IMR-90 (cell line): ENCODE measurements at regions not wholly inside any gene's neighbourhood (a gene's known extent, or its start where the extent isn't known, plus 50 kb on each side); places are given as distances from the start of the nearest gene placed in this dataset.

Experiments
- BHLHE40 ChIP-seq: fragments of 150-350 bp; IDR thresholded peaks from 2 replicates; pipeline ENCODE4 v1.6.1; 2016; ENCODE audit warnings: mild to moderate bottlenecking, low read depth, low read length
- CTCF ChIP-seq: conservative IDR thresholded peaks from 2 replicates; pipeline ENCODE4 v1.5.1; 2012; ENCODE audit warnings: mild to moderate bottlenecking, low read depth, low read length, improper control_type of control experiment
- MAFK ChIP-seq: IDR thresholded peaks from 2 replicates; pipeline ENCODE4 v1.6.1; 2012; ENCODE audit warnings: low read depth, low read length, improper control_type of control experiment
- POLR2A ChIP-seq: IDR thresholded peaks from 2 replicates; pipeline ENCODE4 v1.6.1; 2012; ENCODE audit warnings: mild to moderate bottlenecking, low read depth, low read length
- RAD21 ChIP-seq: IDR thresholded peaks from 2 replicates; pipeline ENCODE4 v1.6.1; 2012; ENCODE audit warnings: low read length, improper control_type of control experiment

DNA sequence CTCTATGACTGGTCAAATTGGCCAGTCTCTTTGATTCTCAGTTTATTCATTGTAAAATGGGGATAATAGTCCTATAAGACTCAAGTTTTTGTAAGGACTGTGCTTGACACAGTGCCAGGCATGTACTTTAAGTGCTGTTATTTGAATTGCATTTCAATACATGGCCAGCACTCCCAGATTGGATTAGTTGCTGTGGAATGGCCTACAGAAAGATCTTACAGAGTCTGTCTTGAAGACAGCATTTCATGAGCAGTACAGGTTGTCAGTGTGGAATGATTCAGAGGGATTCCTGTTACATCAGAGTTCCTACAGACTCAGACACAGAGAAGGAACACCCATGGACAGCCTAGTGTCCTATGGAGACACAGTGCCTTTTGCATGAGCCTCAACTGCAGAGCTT lies 238.1 kb upstream of the BMPER start:
- TF ChIP-seq MAFK (no peak), POLR2A (no peak), RAD21 (no peak), CTCF (no peak), BHLHE40 (no peak)
